ENCODE measurements at regions not wholly inside any gene's neighbourhood (a gene's known extent, or its start where the extent isn't known, plus 50 kb on each side); places are given as distances from the start of the nearest gene placed in this dataset.

- no peaks in the 10 kb centered on the region for H3K27me3 ChIP-seq
- no peak for DNase-seq
- H3K4me1 ChIP-seq = no peaks in the 10 kb centered on the region
- H3K36me3 ChIP-seq = no peaks in the 10 kb centered on the region
- TF ChIP-seq, protein P1, sequence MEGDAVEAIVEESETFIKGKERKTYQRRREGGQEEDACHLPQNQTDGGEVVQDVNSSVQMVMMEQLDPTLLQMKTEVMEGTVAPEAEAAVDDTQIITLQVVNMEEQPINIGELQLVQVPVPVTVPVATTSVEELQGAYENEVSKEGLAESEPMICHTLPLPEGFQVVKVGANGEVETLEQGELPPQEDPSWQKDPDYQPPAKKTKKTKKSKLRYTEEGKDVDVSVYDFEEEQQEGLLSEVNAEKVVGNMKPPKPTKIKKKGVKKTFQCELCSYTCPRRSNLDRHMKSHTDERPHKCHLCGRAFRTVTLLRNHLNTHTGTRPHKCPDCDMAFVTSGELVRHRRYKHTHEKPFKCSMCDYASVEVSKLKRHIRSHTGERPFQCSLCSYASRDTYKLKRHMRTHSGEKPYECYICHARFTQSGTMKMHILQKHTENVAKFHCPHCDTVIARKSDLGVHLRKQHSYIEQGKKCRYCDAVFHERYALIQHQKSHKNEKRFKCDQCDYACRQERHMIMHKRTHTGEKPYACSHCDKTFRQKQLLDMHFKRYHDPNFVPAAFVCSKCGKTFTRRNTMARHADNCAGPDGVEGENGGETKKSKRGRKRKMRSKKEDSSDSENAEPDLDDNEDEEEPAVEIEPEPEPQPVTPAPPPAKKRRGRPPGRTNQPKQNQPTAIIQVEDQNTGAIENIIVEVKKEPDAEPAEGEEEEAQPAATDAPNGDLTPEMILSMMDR (IDR thresholded peaks at IDR 0.05; ENCODE audit: low read depth, low read length) = no peak
- H3K9me3 ChIP-seq = no peaks in the 10 kb centered on the region
- H3K4me3 ChIP-seq (ENCODE audit: low read depth, low read length) = no peak overlapping the region
Observed at GRCh38 chr4:91829531-91829930, 474.2 kb upstream of the GRID2 start.

- Histone ChIP-seq H3K9me3 (no peaks in the 10 kb centered on the region), H3K4me3 (ENCODE audit: low read depth, low read length) (no peak overlapping the region), H3K27me3 (no peaks in the 10 kb centered on the region), H3K4me1 (no peaks in the 10 kb centered on the region), H3K36me3 (no peaks in the 10 kb centered on the region)
- TF ChIP-seq, protein P1 (IDR thresholded peaks at IDR 0.05; ENCODE audit: low read depth, low read length) = no peak
- DNase-seq = no peak
Observed at GRCh38 chr4:91830681-91831395, 472.9 kb upstream of the GRID2 start.

DNA sequence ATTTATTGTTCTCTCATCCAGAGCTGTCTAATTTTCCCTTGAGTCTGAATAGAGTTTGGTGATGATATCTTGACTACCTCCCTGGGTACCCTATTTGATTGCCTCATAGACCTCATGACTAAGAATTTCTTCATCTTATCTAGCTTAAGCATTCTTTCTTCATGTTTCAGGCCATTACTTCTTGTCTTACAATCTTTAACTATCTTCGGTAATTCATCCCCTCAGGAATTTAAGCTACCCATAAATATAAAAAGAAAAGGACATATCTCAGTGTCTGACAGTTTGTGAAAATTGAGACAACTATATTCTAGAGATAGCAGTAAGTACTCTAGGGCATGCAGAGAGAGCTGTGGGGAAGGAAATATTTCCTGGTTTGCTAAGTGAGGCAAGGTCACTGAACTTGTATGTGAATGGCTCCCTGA, 466.1 kb upstream of the GRID2 start:
- no peak for DNase-seq
- Histone ChIP-seq H3K4me3 (ENCODE audit: low read depth, low read length) (no peak overlapping the region), H3K9me3 (no peaks in the 10 kb centered on the region), H3K36me3 (no peaks in the 10 kb centered on the region), H3K27me3 (no peaks in the 10 kb centered on the region), H3K4me1 (no peaks in the 10 kb centered on the region)
- TF ChIP-seq, protein P1 (IDR thresholded peaks at IDR 0.05; ENCODE audit: low read depth, low read length) = no peak

GRCh38 chr4:91838181-91838861, 465.4 kb upstream of the GRID2 start:
- no peaks in the 10 kb centered on the region for H3K9me3 ChIP-seq
- DNase-seq = no peak
- H3K4me3 ChIP-seq (ENCODE audit: low read depth, low read length) = no peak overlapping the region
- TF ChIP-seq, protein P1 (IDR thresholded peaks at IDR 0.05; ENCODE audit: low read depth, low read length) = no peak
- H3K36me3 ChIP-seq = no peaks in the 10 kb centered on the region
- H3K4me1 ChIP-seq = no peaks in the 10 kb centered on the region
- H3K27me3 ChIP-seq = no peaks in the 10 kb centered on the region

DNA sequence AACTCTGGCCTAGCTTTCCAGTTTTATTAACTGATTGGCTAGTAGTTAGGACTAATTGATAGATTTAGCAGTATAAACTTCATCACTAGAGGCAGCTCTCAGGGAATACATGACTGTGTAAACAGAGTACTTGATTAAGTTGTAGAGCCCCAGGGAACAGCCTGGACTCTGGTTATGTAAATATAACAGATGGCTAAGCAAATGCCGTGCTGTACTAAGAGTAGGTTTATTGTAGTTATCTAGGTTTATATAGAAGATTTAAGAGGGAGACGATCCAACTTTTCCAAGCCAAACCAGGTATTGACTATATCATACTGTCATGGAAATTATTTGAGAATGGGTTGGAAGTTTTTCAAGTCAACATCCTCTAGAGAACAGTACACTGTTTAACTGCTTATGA, 463.4 kb upstream of the GRID2 start:
- TF ChIP-seq, protein P1 (IDR thresholded peaks at IDR 0.05; ENCODE audit: low read depth, low read length) = no peak
- Histone ChIP-seq H3K27me3 (no peaks in the 10 kb centered on the region), H3K9me3 (no peaks in the 10 kb centered on the region), H3K4me1 (no peaks in the 10 kb centered on the region), H3K4me3 (ENCODE audit: low read depth, low read length) (no peak overlapping the region), H3K36me3 (no peaks in the 10 kb centered on the region)
- no peak for DNase-seq

GRCh38 chr4:91846233-91846632, 457.5 kb upstream of the GRID2 start:
- Histone ChIP-seq H3K9me3 (no peaks in the 10 kb centered on the region), H3K4me1 (no peaks in the 10 kb centered on the region), H3K27me3 (no peaks in the 10 kb centered on the region), H3K36me3 (no peaks in the 10 kb centered on the region), H3K4me3 (ENCODE audit: low read depth, low read length) (no peak overlapping the region)
- DNase-seq = no peak
- TF ChIP-seq, protein P1 (IDR thresholded peaks at IDR 0.05; ENCODE audit: low read depth, low read length) = no peak

Data from BE2C (cell line).